Immature natural killer cell (primary cell): ENCODE measurements at regions not wholly inside any gene's neighbourhood (a gene's known extent, or its start where the extent isn't known, plus 50 kb on each side); places are given as distances from the start of the nearest gene placed in this dataset.

Experiments used
- DNase-seq, 3 donors: peaks; one replicate each; pipeline ENCODE4 v3.0.0; 2022; ENCODE audit warnings: mixed read lengths in 1 of 3
- H3K27ac Mint-ChIP-seq, 6 donors: one replicate each; pipeline ENCODE4 v1.8.0; 2020; ENCODE audit warnings: mixed read lengths in 6 of 6, mild to moderate bottlenecking in 5 of 6, inconsistent platforms in 4 of 6, moderate library complexity in 3 of 6
- H3K27me3 Mint-ChIP-seq, 3 donors: one replicate each; pipeline ENCODE4 v1.8.0; 2020 to 2021; ENCODE audit warnings: low read depth in 3 of 3, mild to moderate bottlenecking in 3 of 3, mixed read lengths in 3 of 3, moderate library complexity in 3 of 3, inconsistent platforms in 1 of 3
- H3K36me3 Mint-ChIP-seq, 3 donors: one replicate each; pipeline ENCODE4 v1.8.0; 2020; ENCODE audit warnings: mixed read lengths in 3 of 3, inconsistent platforms in 2 of 3, mild to moderate bottlenecking in 2 of 3
- H3K4me1 Mint-ChIP-seq, 2 donors: one replicate each; pipeline ENCODE4 v1.8.0; 2020; ENCODE audit warnings: inconsistent platforms in 2 of 2, mild to moderate bottlenecking in 2 of 2, mixed read lengths in 2 of 2, moderate library complexity in 1 of 2
- H3K4me3 Mint-ChIP-seq, 5 donors: one replicate each; pipeline ENCODE4 v1.8.0; 2020; ENCODE audit warnings: mild to moderate bottlenecking in 5 of 5, mixed read lengths in 5 of 5, inconsistent platforms in 3 of 5, moderate library complexity in 3 of 5
- H3K9me3 Mint-ChIP-seq, 6 donors: one replicate each; pipeline ENCODE4 v1.8.0; 2020; ENCODE audit warnings: mild to moderate bottlenecking in 6 of 6, mixed read lengths in 6 of 6, inconsistent platforms in 4 of 6, moderate library complexity in 3 of 6

DNA sequence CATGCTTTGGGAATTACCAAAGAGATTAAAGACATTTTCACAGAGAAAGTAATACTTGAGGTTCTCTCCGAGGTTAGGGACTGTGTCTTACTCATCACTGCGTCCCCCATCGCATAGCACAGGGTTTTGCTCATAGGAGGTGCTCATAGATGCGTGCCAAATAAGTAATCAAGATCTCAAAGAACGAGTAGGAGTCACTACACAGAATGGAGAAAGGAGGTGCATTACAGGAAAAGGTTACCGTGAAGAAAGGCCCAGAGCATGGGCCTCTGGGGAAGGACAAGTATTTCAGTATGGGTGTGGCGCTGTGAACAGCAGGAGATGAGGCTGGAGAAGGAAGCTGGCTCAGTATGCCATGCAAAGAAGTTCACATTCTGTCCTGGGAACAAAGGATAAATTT, 182.4 kb downstream of the ACTL7B start:
- no peak for DNase-seq
- Mint-ChIP-seq H3K36me3 (no peaks in the 10 kb centered on the region), H3K4me1 (no peaks in the 10 kb centered on the region), H3K27me3 (peaks cover 0 to 2% (median 0%) of the 10 kb centered on the region in 3 donors), H3K27ac (no peak overlapping the region), H3K9me3 (peaks cover 0 to 2% (median 0%) of the 10 kb centered on the region in 6 donors), H3K4me3 (no peak overlapping the region)

DNA sequence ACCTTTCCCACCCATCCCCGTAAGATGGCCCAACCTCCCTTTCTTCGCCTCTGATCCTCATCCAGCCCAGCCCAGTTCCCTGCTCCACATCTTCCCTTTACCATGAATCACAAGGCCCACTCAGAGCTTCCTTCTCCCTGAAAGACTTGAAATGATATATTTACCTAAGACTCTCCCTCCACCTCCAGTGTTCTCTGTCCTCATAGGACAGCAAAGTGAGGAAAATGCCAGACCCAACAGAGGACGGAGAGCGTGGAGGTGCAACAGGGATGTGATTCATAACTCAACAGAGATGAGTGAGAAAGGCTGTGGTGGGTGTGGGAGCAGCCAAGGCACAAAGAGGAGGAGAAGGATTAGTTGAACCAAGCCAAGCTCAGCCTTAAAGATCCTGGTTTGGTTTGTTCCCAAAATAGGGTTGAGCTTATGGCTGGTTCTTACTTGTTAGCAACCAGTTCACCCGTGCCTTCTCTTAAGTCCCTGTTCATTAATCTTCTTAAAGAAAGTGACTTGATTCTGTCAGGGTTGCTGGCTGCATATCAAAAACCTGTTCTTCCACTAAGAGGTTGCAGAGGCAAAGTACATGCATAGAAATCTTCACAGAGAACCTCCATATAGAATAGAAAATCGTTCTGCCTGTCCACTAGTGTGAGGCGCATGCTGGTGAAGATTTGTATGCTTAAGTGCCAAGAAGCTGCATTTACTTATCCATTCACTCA, 183.2 kb downstream of the ACTL7B start:
- Mint-ChIP-seq H3K27me3 (peaks cover 0 to 2% (median 0%) of the 10 kb centered on the region in 3 donors), H3K27ac (no peak overlapping the region), H3K4me1 (no peaks in the 10 kb centered on the region), H3K9me3 (peaks cover 0 to 2% (median 0%) of the 10 kb centered on the region in 6 donors), H3K36me3 (no peaks in the 10 kb centered on the region), H3K4me3 (no peak overlapping the region)
- DNase-seq = no peak

DNA sequence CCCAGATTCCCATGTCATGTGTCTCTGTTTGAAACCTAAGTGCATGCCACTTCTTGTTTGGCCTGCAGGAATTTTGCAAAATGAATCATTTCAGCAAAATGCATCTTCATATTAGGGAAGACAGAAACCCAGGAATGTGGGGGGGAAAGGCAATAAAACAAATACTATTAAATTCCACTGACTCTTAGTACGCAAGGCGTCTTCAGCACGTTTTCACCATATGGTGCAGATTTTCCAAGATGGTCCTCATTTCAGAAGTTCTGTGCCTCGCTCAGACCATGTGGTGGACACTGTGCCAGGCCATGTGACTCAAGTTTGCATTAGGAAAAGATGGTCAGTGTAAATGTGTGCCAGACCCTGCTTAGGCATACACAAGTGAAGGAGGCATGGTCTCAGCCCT, 184.0 kb downstream of the ACTL7B start:
- Mint-ChIP-seq H3K4me1 (no peaks in the 10 kb centered on the region), H3K27me3 (peaks cover 0 to 2% (median 0%) of the 10 kb centered on the region in 3 donors), H3K27ac (no peak overlapping the region), H3K36me3 (no peaks in the 10 kb centered on the region), H3K9me3 (peaks cover 0 to 2% (median 0%) of the 10 kb centered on the region in 6 donors), H3K4me3 (no peak overlapping the region)
- no peak for DNase-seq

DNA sequence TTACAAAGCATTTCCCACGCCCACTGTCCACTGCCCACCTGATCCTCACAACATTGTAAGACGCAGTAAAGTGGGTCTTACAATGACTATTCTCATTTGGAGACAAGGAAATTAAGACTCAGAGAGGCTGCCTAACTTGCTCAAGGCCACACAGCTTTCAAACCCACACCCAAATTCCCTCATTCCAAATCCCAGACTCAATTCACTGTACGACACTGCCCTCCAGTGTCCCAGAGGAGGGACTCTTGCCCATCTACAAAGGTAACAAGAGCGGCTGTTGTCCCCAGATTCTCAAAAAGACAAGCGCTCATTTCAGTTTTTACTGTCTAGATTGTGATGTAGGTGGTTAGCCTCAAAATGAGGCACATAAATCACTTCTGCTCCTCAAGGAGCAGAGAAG, 184.6 kb downstream of the ACTL7B start:
- Mint-ChIP-seq H3K4me3 (no peak overlapping the region), H3K27me3 (peaks cover 0 to 2% (median 0%) of the 10 kb centered on the region in 3 donors), H3K9me3 (peaks cover 0 to 2% (median 0%) of the 10 kb centered on the region in 6 donors), H3K27ac (no peak overlapping the region), H3K36me3 (no peaks in the 10 kb centered on the region), H3K4me1 (no peaks in the 10 kb centered on the region)
- DNase-seq = no peak

DNA sequence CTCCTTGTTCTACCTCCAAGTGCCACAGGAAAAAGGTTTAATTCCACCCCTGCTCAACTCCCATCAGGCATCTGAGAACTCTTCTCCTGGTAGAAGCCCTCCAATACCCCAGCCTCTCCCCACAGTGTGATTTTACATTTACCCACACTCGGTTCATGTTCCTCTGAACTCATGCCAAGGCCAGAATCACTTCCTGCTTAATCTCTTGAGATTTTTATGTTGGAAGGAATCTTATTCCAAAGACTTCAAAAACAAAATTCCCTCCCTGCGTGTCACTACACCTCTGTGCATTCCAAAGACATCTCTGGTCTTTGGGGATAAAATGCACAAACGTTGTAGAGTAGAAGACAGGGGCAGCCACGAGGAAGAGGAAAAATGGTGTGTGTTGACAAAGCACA, 186.8 kb downstream of the ACTL7B start:
- no peak overlapping the region for H3K4me3 Mint-ChIP-seq
- H3K27me3 Mint-ChIP-seq = peaks cover 0 to 3% (median 0%) of the 10 kb centered on the region in 3 donors
- H3K9me3 Mint-ChIP-seq = peaks cover 0 to 2% (median 0%) of the 10 kb centered on the region in 6 donors
- H3K4me1 Mint-ChIP-seq = no peaks in the 10 kb centered on the region
- DNase-seq = no peak
- H3K27ac Mint-ChIP-seq = no peak overlapping the region
- H3K36me3 Mint-ChIP-seq = no peaks in the 10 kb centered on the region

DNA sequence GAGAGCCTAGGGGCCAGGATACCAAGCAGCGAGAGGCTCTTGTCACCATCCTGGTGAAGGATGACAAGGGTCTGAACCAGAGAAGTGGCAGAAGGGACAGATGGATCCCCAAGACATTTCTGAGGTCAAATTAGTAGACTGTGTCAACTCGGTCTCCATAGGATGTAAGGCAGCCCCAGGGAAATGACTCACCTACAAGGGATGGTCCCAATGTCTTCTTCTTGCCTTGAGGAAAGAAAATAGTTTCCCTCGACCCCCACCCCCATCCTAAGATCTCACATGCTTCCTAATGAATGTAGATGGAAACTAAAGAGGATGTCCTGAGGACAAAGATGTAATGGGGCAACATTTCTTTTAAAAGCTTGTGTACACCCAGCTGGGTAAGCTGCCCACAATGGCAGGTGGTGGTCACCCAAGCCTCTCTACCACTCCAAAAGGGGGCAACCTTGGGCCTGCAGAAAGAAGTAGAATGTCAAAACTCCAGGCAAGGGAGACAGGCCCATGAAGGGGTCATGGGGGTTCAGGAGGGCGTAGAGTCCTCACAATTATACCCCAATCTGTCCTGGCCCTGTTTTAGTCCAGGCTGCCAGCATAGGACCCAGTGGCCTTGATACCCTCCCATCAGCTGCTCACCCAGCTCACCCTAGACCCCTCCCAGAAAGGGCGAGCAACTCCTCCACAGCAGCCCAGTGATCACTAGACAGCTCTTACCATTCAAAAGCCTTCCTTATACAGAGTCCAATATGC, 187.4 kb downstream of the ACTL7B start:
- Mint-ChIP-seq H3K4me3 (no peak overlapping the region), H3K9me3 (peaks cover 0 to 2% (median 0%) of the 10 kb centered on the region in 6 donors), H3K4me1 (no peaks in the 10 kb centered on the region), H3K36me3 (no peaks in the 10 kb centered on the region), H3K27ac (no peak overlapping the region), H3K27me3 (peaks cover 0 to 3% (median 0%) of the 10 kb centered on the region in 3 donors)
- no peak for DNase-seq

DNA sequence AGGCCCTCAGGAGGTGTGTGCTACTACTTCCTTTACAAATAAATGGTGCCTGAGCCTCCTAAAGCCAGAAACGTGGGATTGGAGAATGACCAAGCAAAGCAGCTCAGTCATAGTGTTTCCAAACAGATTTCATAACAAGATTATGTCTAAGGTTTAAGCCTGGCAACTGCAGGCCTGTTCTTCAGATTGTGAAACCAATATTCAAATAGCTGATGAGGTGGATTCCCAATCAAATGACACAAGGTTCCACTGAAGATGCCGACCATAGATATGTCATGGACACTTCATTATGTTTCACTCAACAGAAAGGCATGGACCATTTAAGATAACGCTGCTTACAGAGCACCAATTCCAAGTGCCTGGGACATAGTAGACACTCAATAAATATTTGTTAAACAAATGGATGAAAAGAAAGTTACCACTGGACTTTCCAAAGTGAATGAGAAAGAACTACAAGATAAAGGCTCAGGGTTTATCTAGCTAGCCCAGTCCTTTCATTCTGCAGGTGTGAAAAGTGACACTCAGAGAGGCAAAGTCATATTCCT, 189.5 kb downstream of the ACTL7B start:
- Mint-ChIP-seq H3K4me3 (no peak overlapping the region), H3K27ac (no peak overlapping the region), H3K4me1 (no peaks in the 10 kb centered on the region), H3K36me3 (no peaks in the 10 kb centered on the region), H3K9me3 (peaks cover 0 to 7% (median 2%) of the 10 kb centered on the region in 6 donors), H3K27me3 (peaks cover 0 to 2% (median 0%) of the 10 kb centered on the region in 3 donors)
- no peak for DNase-seq

DNA sequence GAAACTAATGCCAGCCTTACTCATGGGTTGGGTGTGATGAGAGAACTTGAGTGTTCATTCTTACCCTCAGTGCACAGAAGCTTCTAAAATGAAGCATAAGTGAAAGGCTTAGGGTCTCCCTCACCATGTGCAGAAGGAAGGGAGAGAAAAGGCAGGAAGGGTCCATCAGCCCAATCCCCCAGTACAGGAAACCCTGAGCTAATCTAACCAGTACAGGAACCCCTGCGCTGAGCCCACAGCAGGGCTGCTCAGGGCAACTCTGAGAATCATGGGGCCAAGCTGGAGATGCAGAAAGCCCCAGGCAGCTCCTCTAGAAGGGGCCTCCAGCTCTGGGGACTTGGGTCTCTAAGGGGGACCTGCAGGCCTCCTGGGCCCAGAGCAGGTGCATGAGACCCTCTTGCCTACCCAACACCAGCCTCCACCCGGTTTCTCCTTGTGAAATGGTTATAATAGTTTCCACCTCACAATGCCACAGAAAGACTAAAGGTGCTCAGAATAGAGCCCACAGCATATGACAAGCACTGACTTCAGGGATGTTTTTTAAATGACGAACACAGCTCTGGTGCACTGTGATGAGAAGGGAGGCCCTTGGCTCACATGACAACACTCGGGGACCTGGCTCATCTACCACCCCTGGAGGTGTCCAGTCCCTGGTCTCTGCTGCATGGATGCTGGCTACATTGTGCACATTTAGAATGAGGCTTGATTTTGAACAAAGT, 190.1 kb downstream of the ACTL7B start:
- Mint-ChIP-seq H3K4me3 (no peak overlapping the region), H3K9me3 (peaks cover 2 to 11% (median 5%) of the 10 kb centered on the region in 6 donors), H3K27me3 (peaks cover 0 to 2% (median 0%) of the 10 kb centered on the region in 3 donors), H3K36me3 (no peaks in the 10 kb centered on the region), H3K27ac (no peak overlapping the region), H3K4me1 (no peaks in the 10 kb centered on the region)
- DNase-seq = no peak

DNA sequence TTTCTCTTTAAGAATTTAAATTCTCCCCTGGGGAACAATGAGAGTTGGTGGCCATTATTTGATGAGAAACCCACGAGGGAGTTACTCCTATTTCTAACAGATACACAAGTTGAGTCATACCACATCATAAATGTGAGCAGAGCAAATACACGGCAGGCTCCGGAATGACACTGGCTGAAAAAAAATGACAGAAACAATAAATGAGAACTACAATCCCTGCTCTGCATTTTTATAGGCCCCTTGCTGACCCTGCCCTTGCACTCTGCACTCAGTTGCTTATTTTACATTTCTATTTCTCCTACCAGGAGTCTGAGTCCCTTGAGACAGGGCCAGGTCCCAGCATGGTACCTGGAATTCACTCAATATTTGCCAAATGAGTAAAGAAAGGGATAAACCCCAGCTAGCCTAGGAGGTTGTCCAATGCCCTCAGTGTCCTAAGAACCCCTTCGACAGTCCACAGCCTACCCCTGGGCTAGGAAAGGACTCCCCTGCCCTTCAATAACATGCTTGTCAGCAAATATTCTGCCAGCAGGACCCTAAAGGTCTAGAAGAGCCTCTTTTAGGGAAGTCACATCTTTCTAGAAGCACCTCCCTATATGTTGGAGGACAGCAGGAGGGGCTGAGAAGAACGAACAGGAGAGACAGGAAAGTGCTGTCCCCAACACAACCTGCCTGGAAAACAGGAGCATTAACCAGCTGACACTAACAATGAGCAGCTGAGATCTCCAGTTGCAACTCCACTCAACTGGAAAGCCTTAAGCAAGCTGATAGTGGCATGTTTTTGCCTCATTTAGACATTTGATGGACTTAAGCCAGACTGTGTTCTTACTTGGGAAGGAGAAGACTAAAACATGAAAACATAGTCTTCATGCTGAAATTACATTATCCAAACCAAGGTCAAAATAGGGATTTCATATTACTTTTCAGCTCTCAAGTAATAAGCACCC, 191.2 kb downstream of the ACTL7B start:
- H3K4me1 Mint-ChIP-seq = no peaks in the 10 kb centered on the region
- H3K36me3 Mint-ChIP-seq = no peaks in the 10 kb centered on the region
- peaks cover 0 to 2% (median 0%) of the 10 kb centered on the region in 3 donors for H3K27me3 Mint-ChIP-seq
- H3K9me3 Mint-ChIP-seq = peaks cover 5 to 14% (median 8%) of the 10 kb centered on the region in 6 donors
- DNase-seq = no peak
- no peak overlapping the region for H3K27ac Mint-ChIP-seq
- no peak overlapping the region for H3K4me3 Mint-ChIP-seq

DNA sequence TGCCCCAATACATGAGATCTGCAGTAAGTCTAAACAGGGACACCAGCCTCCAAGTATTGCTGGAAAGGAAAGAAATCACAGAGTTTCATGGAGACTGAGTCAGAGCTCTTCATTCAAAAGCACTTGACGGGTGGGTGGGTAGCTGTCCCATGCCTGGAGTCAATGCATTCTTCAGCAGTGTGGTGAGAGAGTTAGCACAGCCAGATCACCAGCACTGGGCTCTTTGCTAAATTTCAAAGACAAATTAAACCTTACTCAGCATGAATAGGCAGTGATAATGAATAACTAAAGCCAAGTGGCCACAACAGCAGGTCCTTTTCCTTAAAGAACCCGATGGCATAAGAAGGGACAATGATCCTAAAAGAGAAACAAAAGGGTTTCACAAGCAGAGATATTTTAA, 192.4 kb downstream of the ACTL7B start:
- Mint-ChIP-seq H3K27ac (no peak overlapping the region), H3K4me3 (no peak overlapping the region), H3K27me3 (peaks cover 0 to 2% (median 0%) of the 10 kb centered on the region in 3 donors), H3K4me1 (no peaks in the 10 kb centered on the region), H3K36me3 (peaks cover 0 to 7% (median 0%) of the 10 kb centered on the region in 3 donors), H3K9me3 (peaks cover 14 to 25% (median 16%) of the 10 kb centered on the region in 6 donors)
- DNase-seq = no peak

DNA sequence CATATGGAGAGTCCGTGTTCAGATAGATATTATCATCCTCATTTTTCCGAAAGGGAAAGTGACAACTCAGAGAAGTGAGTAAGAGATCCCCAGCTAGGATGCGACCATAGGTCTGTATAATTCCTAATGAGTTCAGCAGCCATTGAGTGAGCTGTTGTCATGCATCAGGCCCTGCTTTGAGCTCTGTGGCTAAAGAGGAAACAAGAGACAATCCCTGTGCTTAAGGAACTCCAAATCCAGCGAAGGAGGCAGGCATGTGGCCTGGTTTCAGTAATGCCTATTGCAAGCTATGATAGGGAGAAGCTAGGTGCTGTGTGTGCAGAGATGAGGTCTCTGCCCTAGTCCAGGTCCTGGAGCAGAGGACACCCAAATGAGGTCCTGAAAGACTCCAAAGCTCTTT, 192.8 kb downstream of the ACTL7B start:
- no peak for DNase-seq
- H3K27me3 Mint-ChIP-seq = peaks cover 0 to 2% (median 0%) of the 10 kb centered on the region in 3 donors
- H3K27ac Mint-ChIP-seq = no peak overlapping the region

DNA sequence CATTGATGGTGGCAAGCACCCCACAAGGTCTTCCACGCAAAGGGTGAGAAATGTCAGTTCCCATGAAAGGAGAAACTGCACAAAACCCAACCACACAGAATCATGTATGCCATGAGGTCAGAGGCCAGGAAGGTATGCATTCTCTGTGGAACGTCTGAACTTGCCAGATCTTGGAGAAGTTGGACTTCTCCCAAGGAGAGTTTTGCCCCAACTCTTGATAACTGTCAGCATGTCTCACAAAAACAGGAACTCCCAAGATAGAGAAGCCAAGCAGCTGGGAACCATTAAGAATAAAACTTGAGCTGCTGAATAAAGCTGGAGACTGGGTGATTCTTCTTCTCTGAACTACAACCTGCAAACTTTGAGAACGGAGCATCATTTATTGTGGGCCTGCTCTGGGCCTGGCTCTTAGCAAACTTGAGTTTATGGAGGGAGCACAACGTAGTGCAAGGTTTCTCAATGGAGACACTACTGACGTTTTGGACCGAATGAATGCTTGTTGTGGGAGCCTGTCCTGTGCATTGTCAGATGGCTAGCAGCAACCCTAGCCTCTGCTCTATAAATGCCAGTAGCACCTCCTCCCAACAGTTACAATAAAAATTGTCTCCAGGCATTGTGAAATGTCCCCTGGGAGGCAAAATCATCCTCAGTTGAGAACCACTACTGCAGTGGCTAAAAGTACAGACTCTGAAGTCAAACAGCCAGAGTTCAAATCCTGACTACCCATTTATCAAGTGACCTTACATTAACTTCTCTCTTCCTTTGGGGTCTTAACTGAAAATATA, 193.5 kb downstream of the ACTL7B start:
- Mint-ChIP-seq H3K36me3 (peaks cover 0 to 7% (median 0%) of the 10 kb centered on the region in 3 donors), H3K4me3 (no peak overlapping the region), H3K27me3 (peaks cover 0 to 2% (median 0%) of the 10 kb centered on the region in 3 donors), H3K9me3 (peaks cover 14 to 26% (median 16%) of the 10 kb centered on the region in 6 donors), H3K4me1 (no peaks in the 10 kb centered on the region), H3K27ac (no peak overlapping the region)
- no peak for DNase-seq

More for the DNA sequence above, 192.8 kb downstream of the ACTL7B start:
- H3K4me3 Mint-ChIP-seq = no peak overlapping the region
- H3K36me3 Mint-ChIP-seq = peaks cover 0 to 7% (median 0%) of the 10 kb centered on the region in 3 donors
- no peaks in the 10 kb centered on the region for H3K4me1 Mint-ChIP-seq
- H3K9me3 Mint-ChIP-seq = peaks cover 14 to 26% (median 16%) of the 10 kb centered on the region in 6 donors
